ENCODE measurements at regions not wholly inside any gene's neighbourhood (a gene's known extent, or its start where the extent isn't known, plus 50 kb on each side); places are given as distances from the start of the nearest gene placed in this dataset.
A peak's percentile ranks its signal among the peaks of the same experiment; 100 is the strongest.

GRCh38 chr15:58348095-58348812 is 83.5 kb upstream of the LIPC start (continued):
- TF ChIP-seq HNF1B (CRISPR knock-in tag; IDR thresholded peaks at IDR 0.05), result no peak
- no peak for TF ChIP-seq NR2F2 (IDR thresholded peaks at IDR 0.05; ENCODE audit: borderline replicate concordance, low read depth)
- no peak for TF ChIP-seq ZNF232 (CRISPR knock-in tag; IDR thresholded peaks at IDR 0.05; ENCODE audit: borderline replicate concordance)
- TF ChIP-seq ZFX (CRISPR knock-in tag; IDR thresholded peaks at IDR 0.05; ENCODE audit: low read depth), result no peak
- TF ChIP-seq, protein P1, sequence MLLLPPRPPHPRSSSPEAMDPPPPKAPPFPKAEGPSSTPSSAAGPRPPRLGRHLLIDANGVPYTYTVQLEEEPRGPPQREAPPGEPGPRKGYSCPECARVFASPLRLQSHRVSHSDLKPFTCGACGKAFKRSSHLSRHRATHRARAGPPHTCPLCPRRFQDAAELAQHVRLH (CRISPR knock-in tag; IDR thresholded peaks at IDR 0.05; ENCODE audit: borderline replicate concordance, low read depth), result no peak
- TF ChIP-seq ZNF766 (CRISPR knock-in tag; IDR thresholded peaks at IDR 0.05; ENCODE audit: borderline replicate concordance), result no peak
- TF ChIP-seq ZNF280B (CRISPR knock-in tag; IDR thresholded peaks at IDR 0.05; ENCODE audit: borderline replicate concordance), result no peak
- no peak for TF ChIP-seq NFE2 (CRISPR knock-in tag; IDR thresholded peaks at IDR 0.05)
- TF ChIP-seq EED (CRISPR knock-in tag; IDR thresholded peaks at IDR 0.05), result no peak
- TF ChIP-seq THRA (CRISPR knock-in tag; IDR thresholded peaks at IDR 0.05; ENCODE audit: borderline replicate concordance), result no peak
- TF ChIP-seq ATRX (CRISPR knock-in tag; IDR thresholded peaks at IDR 0.05; ENCODE audit: borderline replicate concordance), result no peak
- TF ChIP-seq, protein P2, sequence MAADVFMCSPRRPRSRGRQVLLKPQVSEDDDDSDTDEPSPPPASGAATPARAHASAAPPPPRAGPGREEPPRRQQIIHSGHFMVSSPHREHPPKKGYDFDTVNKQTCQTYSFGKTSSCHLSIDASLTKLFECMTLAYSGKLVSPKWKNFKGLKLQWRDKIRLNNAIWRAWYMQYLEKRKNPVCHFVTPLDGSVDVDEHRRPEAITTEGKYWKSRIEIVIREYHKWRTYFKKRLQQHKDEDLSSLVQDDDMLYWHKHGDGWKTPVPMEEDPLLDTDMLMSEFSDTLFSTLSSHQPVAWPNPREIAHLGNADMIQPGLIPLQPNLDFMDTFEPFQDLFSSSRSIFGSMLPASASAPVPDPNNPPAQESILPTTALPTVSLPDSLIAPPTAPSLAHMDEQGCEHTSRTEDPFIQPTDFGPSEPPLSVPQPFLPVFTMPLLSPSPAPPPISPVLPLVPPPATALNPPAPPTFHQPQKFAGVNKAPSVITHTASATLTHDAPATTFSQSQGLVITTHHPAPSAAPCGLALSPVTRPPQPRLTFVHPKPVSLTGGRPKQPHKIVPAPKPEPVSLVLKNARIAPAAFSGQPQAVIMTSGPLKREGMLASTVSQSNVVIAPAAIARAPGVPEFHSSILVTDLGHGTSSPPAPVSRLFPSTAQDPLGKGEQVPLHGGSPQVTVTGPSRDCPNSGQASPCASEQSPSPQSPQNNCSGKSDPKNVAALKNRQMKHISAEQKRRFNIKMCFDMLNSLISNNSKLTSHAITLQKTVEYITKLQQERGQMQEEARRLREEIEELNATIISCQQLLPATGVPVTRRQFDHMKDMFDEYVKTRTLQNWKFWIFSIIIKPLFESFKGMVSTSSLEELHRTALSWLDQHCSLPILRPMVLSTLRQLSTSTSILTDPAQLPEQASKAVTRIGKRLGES (CRISPR knock-in tag; IDR thresholded peaks at IDR 0.05; ENCODE audit: borderline replicate concordance), result no peak
- TF ChIP-seq SAP130 (CRISPR knock-in tag; IDR thresholded peaks at IDR 0.05; ENCODE audit: low read depth), result 0 out of 2 replicates have a peak, but pooled peaks have one; percentile 30
- TF ChIP-seq TP53 (CRISPR knock-in tag; conservative IDR thresholded peaks at IDR 0.05), result no peak
- no peak for TF ChIP-seq CENPT (CRISPR knock-in tag; IDR thresholded peaks at IDR 0.05; ENCODE audit: low read depth)
- TF ChIP-seq BRD4 (CRISPR knock-in tag; IDR thresholded peaks at IDR 0.05), result no peak
- no peak for TF ChIP-seq NRL (CRISPR knock-in tag; IDR thresholded peaks at IDR 0.05; ENCODE audit: borderline replicate concordance)
- TF ChIP-seq HOXD1 (CRISPR knock-in tag; IDR thresholded peaks at IDR 0.05), result no peak
- TF ChIP-seq SP140L (CRISPR knock-in tag; IDR thresholded peaks at IDR 0.05; ENCODE audit: borderline replicate concordance), result no peak
- TF ChIP-seq, protein P3, sequence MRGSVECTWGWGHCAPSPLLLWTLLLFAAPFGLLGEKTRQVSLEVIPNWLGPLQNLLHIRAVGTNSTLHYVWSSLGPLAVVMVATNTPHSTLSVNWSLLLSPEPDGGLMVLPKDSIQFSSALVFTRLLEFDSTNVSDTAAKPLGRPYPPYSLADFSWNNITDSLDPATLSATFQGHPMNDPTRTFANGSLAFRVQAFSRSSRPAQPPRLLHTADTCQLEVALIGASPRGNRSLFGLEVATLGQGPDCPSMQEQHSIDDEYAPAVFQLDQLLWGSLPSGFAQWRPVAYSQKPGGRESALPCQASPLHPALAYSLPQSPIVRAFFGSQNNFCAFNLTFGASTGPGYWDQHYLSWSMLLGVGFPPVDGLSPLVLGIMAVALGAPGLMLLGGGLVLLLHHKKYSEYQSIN (CRISPR knock-in tag; IDR thresholded peaks at IDR 0.05; ENCODE audit: borderline replicate concordance), result no peak
- TF ChIP-seq TMF1 (CRISPR knock-in tag; IDR thresholded peaks at IDR 0.05; ENCODE audit: low read depth), result no peak
